HG02588 (cell line): ENCODE measurements at regions not wholly inside any gene's neighbourhood (a gene's known extent, or its start where the extent isn't known, plus 50 kb on each side); places are given as distances from the start of the nearest gene placed in this dataset.

Experiments used
- ATAC-seq: cut with Tn5 transposase; IDR thresholded peaks from one replicate; pipeline ENCODE4 v1.9.1; 2021; ENCODE audit warnings: mild to moderate bottlenecking, moderate library complexity; ENCODE audit not compliant: unreplicated experiment

- ATAC-seq, result no peak
Measured at GRCh38 chr2:128523457-128523856, 204.8 kb upstream of the HS6ST1 start.

GRCh38 chr2:128524183-128524582, 205.5 kb upstream of the HS6ST1 start:
- ATAC-seq, result no peak

GRCh38 chr2:128525653-128526052, 207.0 kb upstream of the HS6ST1 start:
- no peak for ATAC-seq

- ATAC-seq, result no peak
Measured at GRCh38 chr2:128526455-128526976, 207.8 kb upstream of the HS6ST1 start.

GRCh38 chr2:128528133-128528532, 209.5 kb upstream of the HS6ST1 start:
- ATAC-seq, result no peak

GRCh38 chr2:128530025-128530573, 211.4 kb upstream of the HS6ST1 start:
- ATAC-seq, result no peak

GRCh38 chr2:128531856-128532255, 213.2 kb upstream of the HS6ST1 start:
- ATAC-seq, result no peak

- no peak for ATAC-seq
Measured at GRCh38 chr2:128533101-128533500, 214.4 kb upstream of the HS6ST1 start.

- no peak for ATAC-seq
Measured at GRCh38 chr2:128534688-128535392, 216.2 kb upstream of the HS6ST1 start.

GRCh38 chr2:128535953-128536352, 217.3 kb upstream of the HS6ST1 start:
- no peak for ATAC-seq

- ATAC-seq, result no peak
Measured at GRCh38 chr2:128536925-128537620, 218.4 kb upstream of the HS6ST1 start.

- no peak for ATAC-seq
Measured at GRCh38 chr2:128537646-128538045, 219.0 kb upstream of the HS6ST1 start.

- ATAC-seq, result no peak
Measured at GRCh38 chr2:128538396-128538795, 219.7 kb upstream of the HS6ST1 start.

- ATAC-seq, result no peak
Measured at GRCh38 chr2:128540670-128541069, 222.0 kb upstream of the HS6ST1 start.

- no peak for ATAC-seq
Measured at GRCh38 chr2:128541448-128541847, 222.8 kb upstream of the HS6ST1 start.

GRCh38 chr2:128543036-128543435, 224.4 kb upstream of the HS6ST1 start:
- no peak for ATAC-seq

GRCh38 chr2:128543646-128544045, 225.0 kb upstream of the HS6ST1 start:
- no peak for ATAC-seq

GRCh38 chr2:128544321-128545037, 225.8 kb upstream of the HS6ST1 start:
- ATAC-seq, result no peak

- no peak for ATAC-seq
Measured at GRCh38 chr2:128545085-128545484, 226.4 kb upstream of the HS6ST1 start.

- ATAC-seq, result no peak
Measured at GRCh38 chr2:128545829-128546228, 227.2 kb upstream of the HS6ST1 start.

GRCh38 chr2:128547667-128548066, 229.0 kb upstream of the HS6ST1 start:
- no peak for ATAC-seq
